HCT116 (cell line): ENCODE measurements at regions not wholly inside any gene's neighbourhood (a gene's known extent, or its start where the extent isn't known, plus 50 kb on each side); places are given as distances from the start of the nearest gene placed in this dataset.
A peak's percentile ranks its signal among the peaks of the same experiment; 100 is the strongest.

Source experiments
- ATAC-seq: fragments of 200-7000 bp; cut with Tn5 transposase; 2 replicates; pipeline ENCODE4 v1.9.1; 2020; ENCODE audit warnings: mild to moderate bottlenecking, moderate library complexity
- BruUV-seq: library from RNA; stranded (reverse); fragments of 400-500 nt; replicated peaks from 2 replicates; lab custom pipeline; 2021; lab: Mats Ljungman, UMichigan
- CTCF ChIA-PET: fragments of 300-600 bp; sonication (Branson Sonifier 250); formaldehyde crosslinking; loops from one replicate; lab custom pipeline; 2021; ENCODE audit warnings: antibody characterized with exemption; lab: Charles Lee
- POLR2A ChIA-PET: fragments of 300-600, 350-600 bp; sonication (Branson Sonifier 250); formaldehyde crosslinking; loops from one replicate; lab custom pipeline; 2021; ENCODE audit warnings: antibody characterized with exemption; lab: Charles Lee
- RAD21 ChIA-PET, 2 experiments: fragments of 300-600 bp; sonication (Branson Sonifier 250); formaldehyde crosslinking; loops; one replicate each; lab custom pipeline; 2023; ENCODE audit warnings: low total read pairs in 2 of 2; ENCODE audit not compliant: uncharacterized antibody in 2 of 2, unreplicated experiment in 2 of 2, low non-redundant PET in 1 of 2; lab: Charles Lee
- DNase-seq: peaks from one replicate; pipeline ENCODE4 v3.0.0-alpha.2; 2010; ENCODE audit warnings: low read depth, low spot score
- H2AFZ ChIP-seq: fragments of 200-600 bp; shearing (Covaris generic), sonication (generic); 2 replicates; pipeline ENCODE4 v1.6.1; 2017; ENCODE audit warnings: low read depth, mixed run types, mixed read lengths, antibody characterized with exemption, low read length; ENCODE audit not compliant: poor library complexity, severe bottlenecking
- H3K27ac ChIP-seq: 2 replicates; pipeline ENCODE4 v1.5.1; 2012; ENCODE audit warnings: low read depth, low read length
- H3K27me3 ChIP-seq: fragments of 200-600 bp; sonication (generic); 2 replicates; pipeline ENCODE4 v1.6.1; 2016; ENCODE audit warnings: mixed run types, low read length, mixed read lengths; ENCODE audit not compliant: insufficient read depth
- H3K36me3 ChIP-seq, 2 experiments: fragments of 200-500 bp in 1 of 2; fragments of 200-600 bp in 1 of 2; sonication (Bioruptor generic) in 1 of 2; sonication (generic) in 1 of 2; 2 replicates each; pipeline versions ENCODE4 v1.5.1 to v1.6.1; 2014 to 2016; ENCODE audit warnings: low read length in 2 of 2, inconsistent platforms in 1 of 2, mixed read lengths in 1 of 2, mixed run types in 1 of 2; ENCODE audit not compliant: insufficient read depth in 2 of 2, control insufficient read depth in 1 of 2
- H3K4me1 ChIP-seq, 2 experiments: fragments of 200-600 bp in 1 of 2; sonication (generic) in 1 of 2; 2 replicates each; pipeline versions ENCODE4 v1.5.1 to v1.6.1; 2012 to 2017; ENCODE audit warnings: low read length in 2 of 2, inconsistent platforms in 1 of 2, mild to moderate bottlenecking in 1 of 2, mixed read lengths in 1 of 2, mixed run types in 1 of 2, moderate library complexity in 1 of 2; ENCODE audit not compliant: insufficient read depth in 2 of 2, control insufficient read depth in 1 of 2
- H3K4me2 ChIP-seq: fragments of 200-600 bp; sonication (generic); 2 replicates; pipeline ENCODE4 v1.6.1; 2017; ENCODE audit warnings: mixed run types, low read length, mixed read lengths
- H3K4me3 ChIP-seq, 2 experiments: fragments of 200-600 bp in 1 of 2; sonication (generic) in 1 of 2; replicated peaks in 1 of 2; 2 replicates each; pipeline ENCODE4 v1.5.1; 2011 to 2016; ENCODE audit warnings: low read length in 2 of 2, control low read depth in 1 of 2, low read depth in 1 of 2, mild to moderate bottlenecking in 1 of 2, mixed read lengths in 1 of 2, mixed run types in 1 of 2
- H3K79me2 ChIP-seq: fragments of 200-600 bp; sonication (generic); 2 replicates; pipeline ENCODE4 v1.6.1; 2017; ENCODE audit warnings: mild to moderate bottlenecking, mixed run types, low read length, moderate library complexity, mixed read lengths; ENCODE audit not compliant: insufficient read depth
- H3K9ac ChIP-seq: fragments of 200-600 bp; sonication (generic); 2 replicates; pipeline ENCODE4 v1.6.1; 2016; ENCODE audit warnings: low read length, mixed read lengths
- H3K9me2 ChIP-seq: fragments of 200-600 bp; sonication (generic), shearing (Covaris generic); 2 replicates; pipeline ENCODE4 v1.6.1; 2017; ENCODE audit warnings: mixed run types, mild to moderate bottlenecking, moderate library complexity; ENCODE audit not compliant: insufficient read depth
- H3K9me3 ChIP-seq, 2 experiments: fragments of 200-500 bp in 1 of 2; fragments of 200-600 bp in 1 of 2; sonication (Bioruptor generic) in 1 of 2; sonication (generic) in 1 of 2; 2 replicates each; pipeline ENCODE4 v1.6.1; 2014 to 2017; ENCODE audit warnings: low read length in 2 of 2, mixed read lengths in 2 of 2, inconsistent platforms in 1 of 2, low read depth in 1 of 2, mild to moderate bottlenecking in 1 of 2, mixed run types in 1 of 2, moderate library complexity in 1 of 2; ENCODE audit not compliant: control insufficient read depth in 1 of 2, insufficient read depth in 1 of 2
- H4K20me1 ChIP-seq: fragments of 200-600 bp; sonication (generic), shearing (Covaris generic); 2 replicates; pipeline ENCODE4 v1.6.1; 2017; ENCODE audit warnings: mixed run types, mild to moderate bottlenecking, moderate library complexity; ENCODE audit not compliant: insufficient read depth
- CBX3 ChIP-seq: IDR thresholded peaks from 2 replicates; pipeline ENCODE4 v1.6.1; 2012; ENCODE audit warnings: low read depth
- CEBPB ChIP-seq: IDR thresholded peaks from 2 replicates; pipeline ENCODE4 v1.6.1; 2012; ENCODE audit warnings: low read depth
- EGR1 ChIP-seq: IDR thresholded peaks from 2 replicates; pipeline ENCODE4 v1.6.1; 2012; ENCODE audit warnings: low read depth
- EZH2phosphoT487 ChIP-seq: fragments of 200-600 bp; IDR thresholded peaks from 2 replicates; pipeline ENCODE4 v1.6.1; 2018; ENCODE audit warnings: antibody characterized with exemption, borderline replicate concordance
- POLR2A ChIP-seq: IDR thresholded peaks from 2 replicates; pipeline ENCODE4 v1.7.0; 2011; ENCODE audit warnings: borderline replicate concordance; ENCODE audit not compliant: insufficient read depth, insufficient read length; ENCODE audit errors: extremely low read depth
- POLR2AphosphoS5 ChIP-seq: IDR thresholded peaks from 2 replicates; pipeline ENCODE4 v1.6.1; 2011; ENCODE audit warnings: mild to moderate bottlenecking, low read depth, low read length, moderate library complexity
- SIN3A ChIP-seq: IDR thresholded peaks from 2 replicates; pipeline ENCODE4 v1.6.1; 2012; ENCODE audit warnings: low read depth
- SRF ChIP-seq: IDR thresholded peaks from 2 replicates; pipeline ENCODE4 v1.6.1; 2012; ENCODE audit warnings: low read depth
- TCF7L2 ChIP-seq: IDR thresholded peaks from 2 replicates; pipeline ENCODE4 v1.7.0; 2011; ENCODE audit warnings: borderline replicate concordance, inconsistent platforms; ENCODE audit not compliant: insufficient read depth, insufficient read length; ENCODE audit errors: extremely low read depth
- YY1 ChIP-seq: IDR thresholded peaks from 2 replicates; pipeline ENCODE4 v1.6.1; 2011; ENCODE audit warnings: low read length, low read depth, moderate library complexity, mild to moderate bottlenecking; ENCODE audit not compliant: insufficient replicate concordance; ENCODE audit errors: extremely low read depth
- ZFX ChIP-seq: fragments of 450-650 bp; IDR thresholded peaks from 2 replicates; pipeline ENCODE4 v1.6.1; 2017
- ZNF274 ChIP-seq: fragments of 200-500 bp; sonication (Bioruptor generic); IDR thresholded peaks from 2 replicates; pipeline ENCODE4 v1.6.1; 2014; ENCODE audit warnings: mild to moderate bottlenecking, low read depth, low read length, inconsistent platforms
- intact Hi-C: fragments of 100-400 bp; cut with micrococcal nuclease; formaldehyde crosslinking; loops from 2 replicates; pipeline ENCODE4 v1.10.0; 2022
- TF ChIP-seq, protein P1 (sequence below): IDR thresholded peaks from 2 replicates; pipeline ENCODE4 v1.6.1; 2012; ENCODE audit warnings: low read depth
- TF ChIP-seq, protein P2 (sequence below), 3 experiments: fragments of 200-600 bp in 1 of 3; sonication (generic) in 1 of 3; IDR thresholded peaks in 2 of 3; conservative IDR thresholded peaks in 1 of 3; 2 replicates each; pipeline ENCODE4 v1.5.1; 2012 to 2017; ENCODE audit warnings: low read depth in 2 of 3, low read length in 2 of 3, antibody characterized with exemption in 1 of 3, borderline replicate concordance in 1 of 3, control low read depth in 1 of 3, mild to moderate bottlenecking in 1 of 3, mixed read lengths in 1 of 3, mixed run types in 1 of 3, moderate library complexity in 1 of 3; ENCODE audit not compliant: insufficient read depth in 1 of 3

DNA sequence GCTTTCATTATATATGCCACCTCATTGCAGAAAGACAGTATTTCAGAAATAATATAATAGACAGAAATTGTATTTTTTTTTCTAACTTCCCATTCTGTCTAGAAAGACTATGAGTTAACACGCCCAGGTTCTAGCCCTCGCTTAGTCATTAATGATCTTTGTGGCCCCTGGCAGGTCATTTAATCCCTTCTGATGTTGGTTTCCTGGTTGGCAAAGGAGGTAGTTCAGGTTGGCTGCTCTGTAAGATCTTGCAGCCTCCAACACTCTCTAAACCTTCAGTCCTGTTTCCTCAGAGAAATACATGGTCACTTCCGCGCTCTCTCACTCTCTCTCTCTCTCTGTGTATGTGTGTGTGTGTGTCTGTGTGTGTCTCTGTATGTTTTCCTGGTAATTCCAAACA, 156.3 kb upstream of the NOCT start:
- intact Hi-C loops = no loop called here
- ChIA-PET POLR2A (no interaction called here), CTCF (interaction anchor here (0.7 kb wide), 1 partner anchor 12 kb away, joined by 3 read pairs; no protein-coding TSS in a partner anchor), RAD21 (no interaction called here)
- no TSS peak for BruUV-seq
- Histone ChIP-seq H3K4me3 (no peak overlapping the region), H3K4me2 (0 out of 2 replicates have a peak overlapping the region, but pooled peaks have one; percentile 21), H3K27ac (no peak overlapping the region), H3K9me3 (no peaks in the 10 kb centered on the region), H4K20me1 (no peaks in the 10 kb centered on the region), H3K36me3 (no peaks in the 10 kb centered on the region), H2AFZ (peak overlapping the region; percentile 22), H3K79me2 (no peaks in the 10 kb centered on the region), H3K27me3 (0 out of 2 replicates have a peak, but pooled peaks cover 5% of the 10 kb centered on the region), H3K9ac (no peak overlapping the region), H3K4me1 (peaks cover 0 to 10% of the 10 kb centered on the region in 2 experiments; a peak in 2 of 4 replicates), H3K9me2 (no peaks in the 10 kb centered on the region)
- DNase-seq = no peak
- no peak for ATAC-seq
- no peak for TF ChIP-seq POLR2A
- no peak for TF ChIP-seq YY1
- TF ChIP-seq EZH2phosphoT487 = no peak
- TF ChIP-seq POLR2AphosphoS5 = no peak
- no peak for TF ChIP-seq EGR1
- no peak for TF ChIP-seq SRF
- no peak for TF ChIP-seq TCF7L2
- TF ChIP-seq CBX3 = no peak

DNA sequence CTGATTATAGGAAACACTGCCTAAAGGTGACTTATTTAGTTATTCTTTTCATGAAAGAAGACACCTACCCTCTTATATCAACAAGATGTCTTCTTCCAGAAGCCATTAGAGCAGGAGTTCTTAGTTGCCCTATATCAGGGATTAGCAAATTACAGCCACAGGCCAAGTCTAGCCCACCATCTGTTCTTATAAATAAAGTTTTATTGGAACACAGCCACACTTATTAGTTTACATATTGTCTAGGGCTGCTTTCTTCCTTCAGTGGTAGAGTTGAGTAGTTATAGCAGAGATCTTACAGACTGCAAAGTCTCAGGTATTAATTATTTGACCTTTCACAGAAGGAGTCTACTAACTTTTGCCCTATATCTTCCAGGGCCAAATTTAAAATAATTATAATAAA, 157.2 kb upstream of the NOCT start:
- Histone ChIP-seq H3K4me2 (no peak overlapping the region), H3K4me3 (no peak overlapping the region), H3K27ac (no peak overlapping the region), H4K20me1 (no peaks in the 10 kb centered on the region), H3K36me3 (no peaks in the 10 kb centered on the region), H3K9me2 (no peaks in the 10 kb centered on the region), H2AFZ (no peak overlapping the region), H3K79me2 (no peaks in the 10 kb centered on the region), H3K9me3 (no peaks in the 10 kb centered on the region), H3K9ac (no peak overlapping the region), H3K4me1 (peaks cover 0 to 10% of the 10 kb centered on the region in 2 experiments; a peak in 2 of 4 replicates), H3K27me3 (0 out of 2 replicates have a peak, but pooled peaks cover 5% of the 10 kb centered on the region)
- RAD21 ChIA-PET = no interaction called here
- CTCF ChIA-PET = no interaction called here
- no peak for ATAC-seq
- POLR2A ChIA-PET = no interaction called here
- intact Hi-C loops = no loop called here
- DNase-seq = no peak
- no TSS peak for BruUV-seq
- TF ChIP-seq TCF7L2 = no peak
- TF ChIP-seq ZFX = no peak
- no peak for TF ChIP-seq ZNF274
- TF ChIP-seq CEBPB = no peak
- TF ChIP-seq SIN3A = no peak
- TF ChIP-seq, protein P1, sequence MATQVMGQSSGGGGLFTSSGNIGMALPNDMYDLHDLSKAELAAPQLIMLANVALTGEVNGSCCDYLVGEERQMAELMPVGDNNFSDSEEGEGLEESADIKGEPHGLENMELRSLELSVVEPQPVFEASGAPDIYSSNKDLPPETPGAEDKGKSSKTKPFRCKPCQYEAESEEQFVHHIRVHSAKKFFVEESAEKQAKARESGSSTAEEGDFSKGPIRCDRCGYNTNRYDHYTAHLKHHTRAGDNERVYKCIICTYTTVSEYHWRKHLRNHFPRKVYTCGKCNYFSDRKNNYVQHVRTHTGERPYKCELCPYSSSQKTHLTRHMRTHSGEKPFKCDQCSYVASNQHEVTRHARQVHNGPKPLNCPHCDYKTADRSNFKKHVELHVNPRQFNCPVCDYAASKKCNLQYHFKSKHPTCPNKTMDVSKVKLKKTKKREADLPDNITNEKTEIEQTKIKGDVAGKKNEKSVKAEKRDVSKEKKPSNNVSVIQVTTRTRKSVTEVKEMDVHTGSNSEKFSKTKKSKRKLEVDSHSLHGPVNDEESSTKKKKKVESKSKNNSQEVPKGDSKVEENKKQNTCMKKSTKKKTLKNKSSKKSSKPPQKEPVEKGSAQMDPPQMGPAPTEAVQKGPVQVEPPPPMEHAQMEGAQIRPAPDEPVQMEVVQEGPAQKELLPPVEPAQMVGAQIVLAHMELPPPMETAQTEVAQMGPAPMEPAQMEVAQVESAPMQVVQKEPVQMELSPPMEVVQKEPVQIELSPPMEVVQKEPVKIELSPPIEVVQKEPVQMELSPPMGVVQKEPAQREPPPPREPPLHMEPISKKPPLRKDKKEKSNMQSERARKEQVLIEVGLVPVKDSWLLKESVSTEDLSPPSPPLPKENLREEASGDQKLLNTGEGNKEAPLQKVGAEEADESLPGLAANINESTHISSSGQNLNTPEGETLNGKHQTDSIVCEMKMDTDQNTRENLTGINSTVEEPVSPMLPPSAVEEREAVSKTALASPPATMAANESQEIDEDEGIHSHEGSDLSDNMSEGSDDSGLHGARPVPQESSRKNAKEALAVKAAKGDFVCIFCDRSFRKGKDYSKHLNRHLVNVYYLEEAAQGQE = no peak
- TF ChIP-seq, protein P2, sequence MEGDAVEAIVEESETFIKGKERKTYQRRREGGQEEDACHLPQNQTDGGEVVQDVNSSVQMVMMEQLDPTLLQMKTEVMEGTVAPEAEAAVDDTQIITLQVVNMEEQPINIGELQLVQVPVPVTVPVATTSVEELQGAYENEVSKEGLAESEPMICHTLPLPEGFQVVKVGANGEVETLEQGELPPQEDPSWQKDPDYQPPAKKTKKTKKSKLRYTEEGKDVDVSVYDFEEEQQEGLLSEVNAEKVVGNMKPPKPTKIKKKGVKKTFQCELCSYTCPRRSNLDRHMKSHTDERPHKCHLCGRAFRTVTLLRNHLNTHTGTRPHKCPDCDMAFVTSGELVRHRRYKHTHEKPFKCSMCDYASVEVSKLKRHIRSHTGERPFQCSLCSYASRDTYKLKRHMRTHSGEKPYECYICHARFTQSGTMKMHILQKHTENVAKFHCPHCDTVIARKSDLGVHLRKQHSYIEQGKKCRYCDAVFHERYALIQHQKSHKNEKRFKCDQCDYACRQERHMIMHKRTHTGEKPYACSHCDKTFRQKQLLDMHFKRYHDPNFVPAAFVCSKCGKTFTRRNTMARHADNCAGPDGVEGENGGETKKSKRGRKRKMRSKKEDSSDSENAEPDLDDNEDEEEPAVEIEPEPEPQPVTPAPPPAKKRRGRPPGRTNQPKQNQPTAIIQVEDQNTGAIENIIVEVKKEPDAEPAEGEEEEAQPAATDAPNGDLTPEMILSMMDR (IDR thresholded peaks at IDR 0.05 in 2 of 3, conservative IDR thresholded peaks at IDR 0.05 in 1 of 3; ENCODE audit: borderline replicate concordance in 1 of 3, insufficient read depth in 1 of 3, low read depth in 2 of 3, low read length in 2 of 3) = no peak
- TF ChIP-seq POLR2A = no peak
- no peak for TF ChIP-seq CBX3
